ENCODE measurements at regions not wholly inside any gene's neighbourhood (a gene's known extent, or its start where the extent isn't known, plus 50 kb on each side); places are given as distances from the start of the nearest gene placed in this dataset.

GRCh38 chr3:98647197-98647596 is 53.8 kb upstream of the CPOX start:
- TF ChIP-seq CTCF (IDR thresholded peaks at IDR 0.05; ENCODE audit: poor library complexity) (no peak), EZH2phosphoT487 (IDR thresholded peaks at IDR 0.05; ENCODE audit: low read depth, severe bottlenecking, unreplicated experiment) (no peak)

Measured in hepatocyte (in vitro differentiated cells).